ENCODE measurements at regions not wholly inside any gene's neighbourhood (a gene's known extent, or its start where the extent isn't known, plus 50 kb on each side); places are given as distances from the start of the nearest gene placed in this dataset.

- H3K36me3 ChIP-seq, result no peaks in the 10 kb centered on the region
- H3K4me1 Mint-ChIP-seq, result peaks cover 13% of the 10 kb centered on the region
- no peak overlapping the region for H3K4me3 Mint-ChIP-seq
- H4K20me1 ChIP-seq (ENCODE audit: low read depth), result no peaks in the 10 kb centered on the region
- no peak overlapping the region for H3K27ac Mint-ChIP-seq
- H3K9me3 ChIP-seq (ENCODE audit: low read depth), result no peaks in the 10 kb centered on the region
- no peak for TF ChIP-seq EZH2phosphoT487 (IDR thresholded peaks at IDR 0.05)
- no peak for TF ChIP-seq CTCF (IDR thresholded peaks at IDR 0.05)
- no peak for TF ChIP-seq EZH2 (IDR thresholded peaks at IDR 0.05)
- H3K9me3 Mint-ChIP-seq, result peaks cover 16% of the 10 kb centered on the region
- H2AFZ ChIP-seq (replicated peaks), result no peak overlapping the region
- H3K27me3 Mint-ChIP-seq (ENCODE audit: insufficient read depth, low read depth), result peaks cover 3% of the 10 kb centered on the region
- H3K27me3 ChIP-seq, result no peaks in the 10 kb centered on the region
- no peak overlapping the region for H3K9ac ChIP-seq
- H3K4me2 ChIP-seq, result no peak overlapping the region
- H3K27ac ChIP-seq, result no peak overlapping the region
- peaks cover 18% of the 10 kb centered on the region for H3K4me1 ChIP-seq
- no peak overlapping the region for H3K4me3 ChIP-seq
- H3K36me3 Mint-ChIP-seq, result no peaks in the 10 kb centered on the region
- peaks cover 8% of the 10 kb centered on the region for H3F3A ChIP-seq (ENCODE audit: low read depth)
- DNase-seq (ENCODE audit: low spot score), result no peak
- no peaks in the 10 kb centered on the region for H3K79me2 ChIP-seq (ENCODE audit: low read depth)
Measured at GRCh38 chr3:31297726-31298298, 234.9 kb upstream of the STT3B start.

GRCh38 chr3:31300456-31301443, 232.0 kb upstream of the STT3B start:
- DNase-seq (ENCODE audit: low spot score), result no peak
- Mint-ChIP-seq H3K36me3 (no peaks in the 10 kb centered on the region), H3K9me3 (peaks cover 16% of the 10 kb centered on the region), H3K4me1 (peaks cover 2% of the 10 kb centered on the region), H3K27ac (no peak overlapping the region), H3K27me3 (ENCODE audit: insufficient read depth, low read depth) (peaks cover 3% of the 10 kb centered on the region), H3K4me3 (no peak overlapping the region)
- Histone ChIP-seq H3K27me3 (no peaks in the 10 kb centered on the region), H3K27ac (no peak overlapping the region), H3K36me3 (no peaks in the 10 kb centered on the region), H3K79me2 (ENCODE audit: low read depth) (no peaks in the 10 kb centered on the region), H3K4me3 (no peak overlapping the region), H3K9ac (no peak overlapping the region), H3F3A (ENCODE audit: low read depth) (no peaks in the 10 kb centered on the region), H4K20me1 (ENCODE audit: low read depth) (no peaks in the 10 kb centered on the region), H3K9me3 (ENCODE audit: low read depth) (no peaks in the 10 kb centered on the region), H3K4me2 (no peak overlapping the region), H2AFZ (replicated peaks) (no peak overlapping the region), H3K4me1 (peaks cover 19% of the 10 kb centered on the region)
- TF ChIP-seq EZH2phosphoT487 (IDR thresholded peaks at IDR 0.05), result no peak
- no peak for TF ChIP-seq EZH2 (IDR thresholded peaks at IDR 0.05)
- no peak for TF ChIP-seq CTCF (IDR thresholded peaks at IDR 0.05)

GRCh38 chr3:31302343-31302742, 230.4 kb upstream of the STT3B start:
- Mint-ChIP-seq H3K4me1 (no peaks in the 10 kb centered on the region), H3K27ac (peak overlapping the region; percentile 43), H3K27me3 (ENCODE audit: insufficient read depth, low read depth) (peaks cover 3% of the 10 kb centered on the region), H3K36me3 (no peaks in the 10 kb centered on the region), H3K9me3 (peaks cover 12% of the 10 kb centered on the region), H3K4me3 (no peak overlapping the region)
- Histone ChIP-seq H3K4me3 (no peak overlapping the region), H3K4me2 (no peak overlapping the region), H3F3A (ENCODE audit: low read depth) (no peaks in the 10 kb centered on the region), H4K20me1 (ENCODE audit: low read depth) (no peaks in the 10 kb centered on the region), H3K4me1 (peaks cover 11% of the 10 kb centered on the region), H3K9ac (no peak overlapping the region), H3K36me3 (no peaks in the 10 kb centered on the region), H3K9me3 (ENCODE audit: low read depth) (no peaks in the 10 kb centered on the region), H3K27me3 (no peaks in the 10 kb centered on the region), H3K27ac (no peak overlapping the region), H2AFZ (replicated peaks) (no peak overlapping the region), H3K79me2 (ENCODE audit: low read depth) (no peaks in the 10 kb centered on the region)
- no peak for TF ChIP-seq CTCF (IDR thresholded peaks at IDR 0.05)
- TF ChIP-seq EZH2 (IDR thresholded peaks at IDR 0.05), result no peak
- no peak for TF ChIP-seq EZH2phosphoT487 (IDR thresholded peaks at IDR 0.05)
- no peak for DNase-seq (ENCODE audit: low spot score)

All from neural progenitor cell (in vitro differentiated cells).